Activated CD4-positive, alpha-beta memory T cell treated with anti-CD3 and anti-CD28 coated beads for 36 hours (primary cell): ENCODE measurements at regions not wholly inside any gene's neighbourhood (a gene's known extent, or its start where the extent isn't known, plus 50 kb on each side); places are given as distances from the start of the nearest gene placed in this dataset.

Experiments
- CTCF ChIA-PET: fragments of 350-600 bp; sonication (Branson Sonifier 250); formaldehyde crosslinking; loops from one replicate; lab custom pipeline; 2021; ENCODE audit warnings: antibody characterized with exemption, inconsistent platforms; lab: Charles Lee
- POLR2A ChIA-PET: fragments of 350-600 bp; sonication (Branson Sonifier 250); formaldehyde crosslinking; loops from one replicate; lab custom pipeline; 2021; ENCODE audit warnings: antibody characterized with exemption; lab: Charles Lee
- DNase-seq: peaks from one replicate; pipeline ENCODE4 v3.0.0-alpha.2; 2020
- H3K27ac Mint-ChIP-seq: one replicate; pipeline ENCODE4 v1.8.0; 2021; ENCODE audit warnings: mixed read lengths
- H3K27me3 Mint-ChIP-seq: one replicate; pipeline ENCODE4 v1.8.0; 2021; ENCODE audit warnings: mixed read lengths
- H3K36me3 Mint-ChIP-seq: one replicate; pipeline ENCODE4 v1.8.0; 2021; ENCODE audit warnings: mixed read lengths
- H3K4me1 Mint-ChIP-seq: one replicate; pipeline ENCODE4 v1.8.0; 2021; ENCODE audit warnings: low read depth, mixed read lengths
- H3K4me3 Mint-ChIP-seq: one replicate; pipeline ENCODE4 v1.8.0; 2021; ENCODE audit warnings: mild to moderate bottlenecking, mixed read lengths
- H3K9me3 Mint-ChIP-seq: one replicate; pipeline ENCODE4 v1.8.0; 2021; ENCODE audit warnings: mixed read lengths
- intact Hi-C: fragments of 100-400 bp; cut with micrococcal nuclease; formaldehyde crosslinking; loops from one replicate; pipeline ENCODE4 v1.15.1; 2023

DNA sequence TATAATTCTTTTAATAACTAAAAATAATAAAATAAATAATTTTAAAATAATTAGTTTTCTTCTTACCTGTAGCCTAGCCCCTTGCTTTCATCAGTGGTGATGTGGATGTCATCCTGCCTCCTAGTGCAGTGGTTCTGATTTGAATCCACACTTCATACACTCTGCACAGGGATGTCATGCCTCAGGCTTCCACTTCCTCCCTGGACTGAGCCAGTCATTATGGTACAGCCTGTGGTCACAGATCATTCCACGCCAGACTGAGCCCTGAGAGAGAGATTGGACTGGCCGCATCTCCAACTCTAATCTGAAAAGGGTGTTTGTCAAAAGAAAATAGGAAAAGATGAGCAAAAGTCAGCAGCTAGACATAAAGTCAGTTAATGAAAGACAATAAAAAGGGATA, 436.2 kb upstream of the IGFBP3 start:
- no peaks in the 10 kb centered on the region for H3K27me3 Mint-ChIP-seq
- H3K9me3 Mint-ChIP-seq: no peaks in the 10 kb centered on the region
- no peak for DNase-seq
- intact Hi-C loops: no loop called here
- ChIA-PET CTCF (no interaction called here), POLR2A (no interaction called here)
- no peak overlapping the region for H3K4me3 Mint-ChIP-seq
- H3K36me3 Mint-ChIP-seq: no peaks in the 10 kb centered on the region
- no peaks in the 10 kb centered on the region for H3K4me1 Mint-ChIP-seq
- no peak overlapping the region for H3K27ac Mint-ChIP-seq

DNA sequence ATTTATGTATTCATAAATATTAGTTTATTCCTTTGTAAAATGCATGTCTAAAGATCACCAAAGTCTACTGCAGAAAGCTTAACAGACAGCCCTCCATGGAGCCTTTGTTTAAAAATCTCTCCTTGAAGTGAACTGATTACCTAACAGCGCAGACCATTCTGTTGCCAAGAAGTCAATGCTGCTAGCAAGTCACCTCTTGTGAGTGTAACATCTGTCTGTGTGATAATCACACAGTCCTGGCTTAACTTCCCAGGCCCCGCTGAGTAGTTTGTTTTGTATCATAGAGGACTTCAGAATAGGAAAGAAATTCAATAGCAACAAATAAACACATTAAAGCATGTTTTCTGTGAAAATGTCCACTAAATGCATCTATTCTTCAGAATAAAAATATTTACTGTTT, 435.3 kb upstream of the IGFBP3 start:
- Mint-ChIP-seq H3K9me3 (no peaks in the 10 kb centered on the region), H3K36me3 (no peaks in the 10 kb centered on the region), H3K27ac (no peak overlapping the region), H3K27me3 (no peaks in the 10 kb centered on the region), H3K4me3 (no peak overlapping the region), H3K4me1 (no peaks in the 10 kb centered on the region)
- ChIA-PET CTCF (interaction anchor here (1.1 to 1.3 kb wide), 2 partner anchors 434 to 439 kb away, joined by 3 read pairs; no protein-coding TSS in a partner anchor), POLR2A (no interaction called here)
- no peak for DNase-seq
- intact Hi-C loops: no loop called here

DNA sequence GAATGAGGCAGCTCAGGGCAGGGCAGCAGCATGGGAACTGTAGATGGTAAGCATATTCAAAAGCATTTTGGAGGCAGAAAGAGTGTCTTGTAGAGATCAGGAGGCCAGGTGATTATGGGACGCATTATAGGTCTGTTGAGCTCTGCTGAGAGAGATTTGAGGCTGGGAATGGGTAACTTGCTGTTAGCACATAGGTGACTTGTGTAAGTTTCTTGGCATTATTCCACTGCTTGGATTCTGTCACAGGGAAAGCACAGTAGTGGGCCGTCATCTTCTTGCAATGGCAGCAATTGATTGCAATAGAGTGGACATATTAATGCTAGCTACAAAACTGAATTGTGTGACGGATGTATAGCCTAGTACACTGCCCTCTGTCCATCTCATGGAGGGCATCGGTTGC, 434.3 kb upstream of the IGFBP3 start:
- Mint-ChIP-seq H3K4me1 (no peaks in the 10 kb centered on the region), H3K27me3 (no peaks in the 10 kb centered on the region), H3K4me3 (no peak overlapping the region), H3K9me3 (no peaks in the 10 kb centered on the region), H3K36me3 (no peaks in the 10 kb centered on the region), H3K27ac (no peak overlapping the region)
- CTCF ChIA-PET: interaction anchor here (1.1 to 1.3 kb wide), 2 partner anchors 433 to 438 kb away, joined by 3 read pairs; no protein-coding TSS in a partner anchor
- POLR2A ChIA-PET: no interaction called here
- intact Hi-C loops: no loop called here
- DNase-seq: no peak

DNA sequence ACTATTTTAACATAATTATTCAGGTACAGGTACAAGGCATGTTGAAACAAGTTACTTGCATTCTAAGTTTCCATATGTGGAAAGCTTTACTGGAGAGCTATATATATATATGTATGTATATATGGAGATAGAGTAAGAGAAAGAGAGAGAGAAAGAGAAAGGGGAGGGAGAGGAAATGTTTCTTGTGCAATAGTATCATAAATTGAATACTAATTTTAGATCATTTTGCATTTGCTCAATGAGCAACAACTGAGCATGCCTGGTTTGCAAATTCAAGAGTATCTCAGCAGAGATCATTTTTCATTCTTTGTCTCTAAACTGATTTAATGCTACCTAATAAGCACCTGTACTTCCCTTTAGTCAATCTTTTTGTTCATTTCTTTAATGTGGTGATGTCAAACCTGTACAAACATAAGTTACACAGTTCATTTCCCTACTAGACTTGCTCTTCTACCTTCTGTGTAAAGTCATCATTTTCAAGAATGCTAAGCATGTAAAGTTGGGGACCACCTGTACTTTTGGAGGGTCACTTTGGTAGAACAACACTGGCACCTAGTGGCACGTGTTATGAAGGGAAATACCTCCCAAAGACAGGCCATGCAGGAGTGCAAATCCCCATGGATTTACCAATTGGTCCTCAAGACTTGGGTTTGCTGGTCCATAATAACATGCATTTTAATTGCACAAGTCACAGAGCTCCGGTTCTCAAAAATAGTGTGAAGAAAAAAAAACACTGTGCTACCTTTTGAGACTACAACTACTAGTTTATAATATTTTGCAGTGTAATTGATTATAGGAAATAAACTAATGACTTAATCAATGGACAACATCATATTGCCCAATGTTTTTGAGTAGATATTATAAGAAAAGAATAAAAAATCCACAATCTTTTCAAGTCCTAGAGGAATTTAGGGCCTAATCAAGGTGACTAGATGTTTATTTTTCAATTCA, 431.2 kb upstream of the IGFBP3 start:
- Mint-ChIP-seq H3K27me3 (no peaks in the 10 kb centered on the region), H3K4me3 (no peak overlapping the region), H3K27ac (no peak overlapping the region), H3K36me3 (no peaks in the 10 kb centered on the region), H3K4me1 (no peaks in the 10 kb centered on the region), H3K9me3 (no peaks in the 10 kb centered on the region)
- peak; percentile 22 for DNase-seq
- ChIA-PET POLR2A (no interaction called here), CTCF (interaction anchor here (0.7 to 1.4 kb wide), 2 partner anchors 67 to 429 kb away, joined by 3 to 5 read pairs; no protein-coding TSS in a partner anchor)
- intact Hi-C loops: loop anchor here (1.0 kb wide), 2 partner anchors 430 to 435 kb away; no protein-coding TSS in a partner anchor

DNA sequence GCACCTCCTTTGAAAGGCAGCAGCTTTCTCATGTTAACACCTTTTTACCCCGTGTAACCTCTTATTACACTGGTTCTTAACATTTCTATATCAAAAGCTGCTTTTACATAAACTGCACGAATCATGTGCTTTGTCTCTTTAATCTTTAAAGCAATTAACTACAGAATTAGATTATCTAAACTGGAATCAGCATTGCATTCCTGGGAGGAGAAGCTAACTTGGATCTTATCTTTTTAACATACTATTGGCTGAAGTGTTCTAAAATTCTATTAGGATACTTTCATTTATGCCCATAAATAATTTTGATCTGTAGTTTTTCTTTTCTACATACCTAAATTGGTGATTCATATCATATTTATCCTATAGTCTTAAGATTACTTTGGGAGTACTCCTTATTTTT, 428.4 kb upstream of the IGFBP3 start:
- no peaks in the 10 kb centered on the region for H3K9me3 Mint-ChIP-seq
- intact Hi-C loops: no loop called here
- ChIA-PET POLR2A (no interaction called here), CTCF (no interaction called here)
- DNase-seq: no peak
- no peaks in the 10 kb centered on the region for H3K36me3 Mint-ChIP-seq
- no peaks in the 10 kb centered on the region for H3K27me3 Mint-ChIP-seq
- H3K27ac Mint-ChIP-seq: no peak overlapping the region
- H3K4me3 Mint-ChIP-seq: no peak overlapping the region
- no peaks in the 10 kb centered on the region for H3K4me1 Mint-ChIP-seq

DNA sequence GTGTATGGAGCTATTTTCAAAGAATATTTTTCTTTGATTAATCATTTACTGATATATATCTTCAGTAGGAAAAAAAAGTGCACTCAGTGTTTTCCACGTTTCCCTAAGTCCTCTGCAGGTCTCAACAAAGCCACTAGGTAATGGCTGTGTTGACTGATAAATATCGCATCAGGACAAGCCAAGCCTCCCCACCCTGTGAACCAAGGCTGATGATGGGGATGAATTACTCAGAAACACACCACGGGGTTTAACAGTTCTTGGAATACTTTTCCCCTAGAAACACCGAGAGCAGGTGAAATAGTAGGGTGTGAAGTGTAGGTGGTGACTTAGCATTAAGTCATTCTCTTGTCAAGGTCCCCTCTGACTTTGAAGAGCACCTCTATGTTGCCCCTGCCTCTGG, 423.5 kb upstream of the IGFBP3 start:
- intact Hi-C loops: no loop called here
- POLR2A ChIA-PET: no interaction called here
- Mint-ChIP-seq H3K9me3 (no peaks in the 10 kb centered on the region), H3K27me3 (no peaks in the 10 kb centered on the region), H3K4me3 (no peak overlapping the region), H3K4me1 (no peaks in the 10 kb centered on the region), H3K36me3 (no peaks in the 10 kb centered on the region), H3K27ac (no peak overlapping the region)
- no peak for DNase-seq
- CTCF ChIA-PET: no interaction called here

DNA sequence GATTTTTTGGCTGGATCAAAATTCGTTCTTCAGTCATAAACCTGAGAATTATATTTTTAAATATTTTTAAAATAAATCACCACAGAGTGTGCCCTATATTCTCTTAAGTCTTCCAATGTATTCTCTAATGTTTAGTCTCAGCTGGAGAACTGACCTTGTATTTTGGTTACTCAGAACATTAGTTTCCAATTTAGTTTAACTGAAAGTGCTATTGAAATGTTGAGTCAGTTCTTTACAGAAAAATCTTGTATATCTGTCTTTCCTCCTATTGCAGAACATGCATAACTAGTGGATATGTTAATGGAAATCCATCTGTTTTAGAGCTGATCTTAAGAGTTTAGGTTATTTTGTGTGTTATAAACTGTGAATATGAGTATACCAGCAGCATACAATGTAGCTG, 422.7 kb upstream of the IGFBP3 start:
- DNase-seq: no peak
- intact Hi-C loops: no loop called here
- Mint-ChIP-seq H3K9me3 (no peaks in the 10 kb centered on the region), H3K4me3 (no peak overlapping the region), H3K36me3 (no peaks in the 10 kb centered on the region), H3K27me3 (no peaks in the 10 kb centered on the region), H3K27ac (no peak overlapping the region), H3K4me1 (no peaks in the 10 kb centered on the region)
- ChIA-PET POLR2A (no interaction called here), CTCF (interaction anchor here (0.6 kb wide), 1 partner anchor 444 kb away, joined by 3 read pairs; no protein-coding TSS in a partner anchor)

DNA sequence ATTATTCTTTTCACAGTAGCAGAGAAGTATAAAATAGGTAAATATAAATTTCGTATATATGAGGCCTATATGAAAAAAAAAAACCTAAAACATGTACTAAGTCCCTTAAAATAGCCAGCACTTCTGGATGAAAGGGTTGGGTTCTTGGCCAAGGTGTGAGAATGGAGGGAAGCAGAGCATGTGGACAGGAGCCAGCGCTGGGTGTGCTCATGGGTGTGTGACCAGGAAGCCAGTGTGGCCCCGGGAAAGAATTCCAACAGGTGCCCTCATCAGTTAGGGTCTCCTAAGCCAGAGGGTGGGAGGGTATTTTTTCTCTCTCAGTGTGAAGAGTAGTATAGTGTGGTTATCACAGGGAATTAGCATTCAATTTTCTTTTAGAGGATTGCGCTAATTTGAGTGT, 401.9 kb upstream of the IGFBP3 start:
- ChIA-PET POLR2A (no interaction called here), CTCF (no interaction called here)
- Mint-ChIP-seq H3K4me3 (no peak overlapping the region), H3K27ac (no peak overlapping the region), H3K9me3 (peaks cover 6% of the 10 kb centered on the region), H3K36me3 (no peaks in the 10 kb centered on the region), H3K27me3 (no peaks in the 10 kb centered on the region), H3K4me1 (no peaks in the 10 kb centered on the region)
- intact Hi-C loops: no loop called here
- no peak for DNase-seq

DNA sequence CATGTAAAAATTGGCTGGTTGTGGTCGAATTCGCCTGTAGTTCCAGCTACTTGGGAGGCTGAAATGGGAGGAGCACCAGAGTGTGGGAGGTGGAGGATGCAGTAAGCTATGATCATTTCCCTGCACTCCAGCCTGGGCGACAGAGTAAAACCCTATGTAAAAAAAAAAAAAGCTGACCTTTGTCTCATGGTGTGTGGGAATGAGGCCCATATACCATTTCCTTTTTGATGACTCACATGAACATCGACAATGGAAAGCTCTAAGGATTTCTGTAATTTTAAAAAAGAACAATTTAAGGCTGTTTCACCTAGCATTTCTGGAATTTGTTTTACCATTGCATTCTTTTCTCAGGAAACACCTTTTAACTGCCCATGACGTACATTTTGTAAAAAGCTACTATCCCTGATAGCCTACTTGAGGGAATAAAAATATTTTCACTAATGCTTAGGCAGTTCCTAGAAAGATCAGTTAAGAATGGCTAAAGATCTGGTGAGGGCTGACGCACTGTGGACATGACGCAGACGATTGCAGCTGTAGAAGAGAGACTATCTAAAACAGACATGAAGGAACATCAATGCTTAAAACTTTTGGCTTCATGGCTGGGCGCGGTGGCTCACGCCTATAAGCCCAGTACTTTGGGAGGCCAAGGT, 400.6 kb upstream of the IGFBP3 start:
- no peak for DNase-seq
- H3K4me3 Mint-ChIP-seq: no peak overlapping the region
- H3K27me3 Mint-ChIP-seq: no peaks in the 10 kb centered on the region
- H3K9me3 Mint-ChIP-seq: peaks cover 6% of the 10 kb centered on the region
- CTCF ChIA-PET: no interaction called here
- H3K4me1 Mint-ChIP-seq: no peaks in the 10 kb centered on the region
- no peak overlapping the region for H3K27ac Mint-ChIP-seq
- POLR2A ChIA-PET: interaction anchor here (0.6 kb wide), 1 partner anchor 997 kb away, joined by 4 read pairs; no protein-coding TSS in a partner anchor
- no peaks in the 10 kb centered on the region for H3K36me3 Mint-ChIP-seq
- intact Hi-C loops: no loop called here

DNA sequence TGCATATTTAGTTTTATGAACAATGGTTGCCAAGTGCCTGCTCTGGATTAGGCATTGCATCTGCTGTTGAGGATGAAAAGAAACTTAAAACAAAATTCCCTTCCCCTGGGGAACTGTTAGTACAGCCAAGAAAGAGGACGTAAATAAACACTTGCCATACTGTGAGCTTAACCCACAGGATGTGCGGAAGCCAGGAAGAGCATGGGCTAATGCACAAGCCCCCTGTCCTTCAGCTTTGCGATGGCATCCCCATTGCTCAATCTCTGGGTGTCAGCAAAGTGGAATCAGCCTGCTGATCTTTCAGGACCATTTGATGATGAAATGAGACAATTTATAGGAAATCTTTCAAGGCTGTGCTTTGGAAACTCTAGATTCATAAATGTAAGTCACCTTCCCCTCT, 399.9 kb upstream of the IGFBP3 start:
- no peak overlapping the region for H3K4me3 Mint-ChIP-seq

DNA sequence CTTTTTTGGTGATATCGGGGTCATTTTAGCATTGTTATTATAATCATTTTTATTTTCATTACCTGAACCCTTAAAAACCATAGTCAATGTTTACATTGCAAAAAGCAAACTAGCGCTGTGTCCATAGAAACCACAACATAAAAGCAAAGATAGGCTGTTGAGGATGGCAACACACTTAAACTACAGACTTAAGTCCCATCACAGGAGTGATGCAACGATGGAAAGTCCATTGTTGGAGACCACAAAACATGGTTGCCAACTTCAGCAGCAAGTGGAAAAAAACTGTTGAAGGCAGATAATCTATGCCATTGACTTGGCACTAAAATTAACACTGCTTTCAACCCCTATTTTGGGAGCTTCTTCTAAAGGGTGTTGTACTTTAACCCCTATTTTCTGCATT, 398.8 kb upstream of the IGFBP3 start:
- intact Hi-C loops: no loop called here
- POLR2A ChIA-PET: no interaction called here
- CTCF ChIA-PET: no interaction called here
- Mint-ChIP-seq H3K4me3 (no peak overlapping the region), H3K4me1 (no peaks in the 10 kb centered on the region), H3K27ac (no peak overlapping the region), H3K27me3 (peaks cover 1% of the 10 kb centered on the region), H3K9me3 (peaks cover 2% of the 10 kb centered on the region), H3K36me3 (no peaks in the 10 kb centered on the region)
- DNase-seq: no peak

More for the DNA sequence above, 399.9 kb upstream of the IGFBP3 start:
- no peaks in the 10 kb centered on the region for H3K4me1 Mint-ChIP-seq
- intact Hi-C loops: no loop called here
- no peaks in the 10 kb centered on the region for H3K27me3 Mint-ChIP-seq
- H3K9me3 Mint-ChIP-seq: peaks cover 6% of the 10 kb centered on the region
- ChIA-PET POLR2A (no interaction called here), CTCF (no interaction called here)
- H3K36me3 Mint-ChIP-seq: no peaks in the 10 kb centered on the region
- DNase-seq: no peak
- H3K27ac Mint-ChIP-seq: no peak overlapping the region

DNA sequence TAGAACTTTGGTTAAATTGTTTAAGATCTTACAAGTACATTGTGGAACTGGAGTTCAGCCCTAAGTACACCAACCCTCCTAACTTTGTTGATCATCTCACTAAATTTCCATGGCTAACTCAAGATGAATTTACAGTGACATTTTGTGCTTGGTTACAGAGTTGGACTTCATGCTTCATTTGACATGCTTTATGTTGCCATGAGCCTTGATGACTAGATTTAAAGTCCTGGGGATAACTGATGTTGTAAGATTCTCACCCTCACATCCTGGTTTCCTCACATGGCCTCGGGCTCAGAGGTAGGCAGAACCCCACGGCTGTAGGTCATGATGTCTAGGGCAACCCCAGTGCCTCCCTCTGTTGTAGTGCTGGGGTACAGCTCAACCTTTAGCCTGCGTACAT, 397.2 kb upstream of the IGFBP3 start:
- intact Hi-C loops: no loop called here
- H3K4me3 Mint-ChIP-seq: no peak overlapping the region

More for the DNA sequence above, 397.2 kb upstream of the IGFBP3 start:
- ChIA-PET CTCF (no interaction called here), POLR2A (no interaction called here)
- peaks cover 1% of the 10 kb centered on the region for H3K27me3 Mint-ChIP-seq
- no peaks in the 10 kb centered on the region for H3K36me3 Mint-ChIP-seq
- no peak for DNase-seq
- no peaks in the 10 kb centered on the region for H3K4me1 Mint-ChIP-seq
- H3K9me3 Mint-ChIP-seq: peaks cover 2% of the 10 kb centered on the region
- no peak overlapping the region for H3K27ac Mint-ChIP-seq
